ENCODE measurements at regions not wholly inside any gene's neighbourhood (a gene's known extent, or its start where the extent isn't known, plus 50 kb on each side); places are given as distances from the start of the nearest gene placed in this dataset.

Small RNAs in the stretch of these regions (small RNA-seq; reads per million reads assigned to genes)
- gene RNU6-452P (0 reads per million in 3 donors), gene RNU6-666P (0 reads per million in 3 donors), gene TRIAP1P1 (0 to 0.73 (median 0) reads per million in 3 donors)
